ENCODE measurements at regions not wholly inside any gene's neighbourhood (a gene's known extent, or its start where the extent isn't known, plus 50 kb on each side); places are given as distances from the start of the nearest gene placed in this dataset.

DNA sequence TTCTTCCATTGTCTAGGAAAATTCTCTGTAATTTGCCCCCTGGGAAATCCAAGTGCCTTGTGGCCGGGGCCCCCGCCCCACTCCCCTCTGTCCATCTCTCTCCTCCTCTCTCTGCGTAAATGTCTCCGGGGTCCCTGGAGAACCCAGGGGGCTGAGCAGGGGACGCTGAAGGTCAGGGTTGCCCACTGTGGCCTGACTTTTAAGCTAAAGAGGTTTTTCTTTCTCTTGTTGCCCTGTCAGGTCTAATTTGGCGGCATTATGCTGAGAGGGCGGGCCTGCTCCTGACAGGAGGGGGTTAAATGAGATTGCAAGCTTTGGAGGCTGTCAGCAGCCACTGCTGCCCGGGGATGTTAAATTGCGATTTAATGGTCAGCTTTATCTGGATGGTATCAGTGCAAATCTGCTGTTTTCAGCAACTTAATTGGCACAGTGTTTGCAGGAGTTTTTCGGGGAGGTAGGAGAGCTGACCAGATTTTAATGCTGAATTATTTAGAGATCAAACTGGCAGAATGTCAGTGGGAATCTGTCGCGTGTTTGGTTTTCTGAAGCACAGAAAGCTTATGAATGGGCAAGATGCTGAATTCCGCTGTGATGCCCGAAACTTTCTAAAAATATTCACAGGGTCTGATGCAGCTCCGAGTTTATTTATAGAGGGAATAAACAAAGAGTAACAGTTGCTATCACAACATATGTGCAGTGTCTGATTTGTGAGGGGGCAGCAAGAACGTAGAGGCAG lies 93.2 kb upstream of the SOX1 start:
- no peak for DNase-seq

DNA sequence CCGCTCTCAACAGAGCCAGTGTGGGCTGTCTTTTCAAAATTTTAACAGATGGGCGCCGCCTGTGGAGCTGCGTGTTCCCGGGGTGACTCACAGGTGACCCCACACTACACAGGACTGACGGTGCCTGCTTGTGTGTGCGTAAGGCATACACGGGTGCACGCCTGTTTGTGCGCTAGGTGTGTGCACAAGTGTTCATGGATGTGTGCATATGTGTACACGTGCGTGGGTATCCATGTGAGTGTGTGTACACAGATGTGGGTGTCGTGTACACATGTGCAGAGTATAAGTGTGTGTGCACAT lies 92.7 kb upstream of the SOX1 start:
- no peak for DNase-seq

DNA sequence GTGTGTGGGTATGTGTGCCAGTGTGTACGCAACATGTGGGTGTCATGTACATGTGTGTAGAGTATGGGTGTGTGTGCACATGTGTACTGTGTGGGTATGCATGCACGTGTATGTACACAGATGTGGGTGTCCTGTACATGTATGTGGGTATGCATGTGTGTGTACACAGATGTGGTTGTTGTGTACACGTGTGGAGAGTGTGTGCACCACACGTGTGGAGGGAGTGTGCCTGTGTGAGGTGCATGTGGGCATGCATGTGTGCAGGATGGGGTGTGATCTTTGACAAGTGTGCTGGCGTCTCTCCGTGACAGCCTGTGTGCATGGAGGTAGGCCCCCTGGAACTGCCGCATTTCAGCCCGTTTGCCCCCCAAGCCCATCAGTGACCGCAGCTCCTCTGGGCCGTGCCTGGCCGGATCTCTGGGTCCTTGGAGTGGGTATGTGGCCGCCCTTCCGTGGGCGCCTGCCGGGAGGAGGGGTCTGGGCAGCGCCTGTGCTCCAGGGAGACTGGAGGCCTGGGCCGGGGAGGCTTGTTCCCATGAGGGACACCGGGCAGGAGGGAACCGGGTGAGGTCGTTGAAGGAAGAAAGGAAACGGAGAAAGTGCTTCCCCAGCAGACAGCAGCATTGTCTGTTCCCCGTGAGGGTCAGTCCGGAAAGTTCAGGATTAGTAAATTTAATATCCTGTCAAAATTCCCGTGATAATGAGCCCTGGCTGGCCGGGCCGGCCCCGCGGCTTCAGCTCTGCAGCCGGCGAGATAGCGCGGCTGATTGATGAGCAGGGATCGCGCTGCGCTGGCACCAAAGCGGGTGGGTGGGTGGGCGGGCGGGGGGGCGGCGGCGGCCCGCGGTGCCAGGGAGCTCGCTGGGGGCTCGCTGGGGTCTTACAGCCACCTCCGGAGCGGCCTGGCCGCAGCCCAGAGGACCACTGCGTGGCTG lies 91.1 kb upstream of the SOX1 start:
- DNase-seq = no peak

DNA sequence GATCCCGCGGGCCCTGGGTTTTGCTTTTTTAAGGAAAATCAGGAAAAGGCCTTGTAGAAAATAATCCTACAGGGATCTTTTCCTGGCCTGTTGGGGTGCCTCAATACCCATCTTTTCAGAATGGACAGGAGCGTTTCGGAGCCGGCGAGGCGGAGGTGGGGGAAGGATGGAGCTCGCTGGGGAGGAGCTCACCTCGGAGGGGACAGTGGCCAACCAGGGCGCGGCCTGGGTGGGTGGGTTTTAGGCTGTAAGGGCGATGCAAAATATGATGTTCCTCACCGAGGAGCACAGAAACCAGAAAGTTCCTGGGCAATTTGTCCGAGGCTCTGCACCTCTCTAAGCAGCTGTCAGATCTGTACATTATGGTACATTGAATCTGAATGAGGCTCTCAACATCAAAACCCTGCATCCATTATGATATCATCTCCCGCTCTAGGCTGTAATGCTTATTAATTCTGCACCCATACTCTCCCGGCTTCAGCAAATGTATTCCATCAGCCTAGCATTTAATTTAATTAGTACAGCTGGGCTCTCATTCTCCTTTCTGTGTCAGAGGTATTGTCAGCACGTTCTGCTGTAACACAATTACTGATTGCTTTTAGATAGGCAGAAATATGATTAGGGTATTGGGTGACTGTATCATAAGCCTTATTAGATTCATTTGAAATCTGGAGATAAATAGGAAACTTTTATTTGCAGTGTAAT lies 90.3 kb upstream of the SOX1 start:
- no peak for DNase-seq

DNA sequence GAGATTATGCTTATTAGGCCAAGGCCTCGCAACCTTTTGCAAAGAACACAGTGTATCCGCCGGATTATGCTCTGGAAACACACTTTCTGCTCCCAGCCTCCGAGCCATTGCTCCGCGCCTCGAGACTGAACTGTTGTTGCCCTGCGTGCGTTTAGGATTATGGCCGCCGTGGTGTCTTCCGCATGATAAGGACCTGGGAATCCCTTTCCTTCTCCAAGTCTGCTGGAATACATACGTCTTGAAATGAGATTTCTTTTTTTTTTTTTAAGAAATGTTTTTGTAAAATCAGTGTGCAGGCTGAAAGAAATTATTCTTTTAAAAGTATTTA lies 89.8 kb upstream of the SOX1 start:
- no peak for DNase-seq

DNA sequence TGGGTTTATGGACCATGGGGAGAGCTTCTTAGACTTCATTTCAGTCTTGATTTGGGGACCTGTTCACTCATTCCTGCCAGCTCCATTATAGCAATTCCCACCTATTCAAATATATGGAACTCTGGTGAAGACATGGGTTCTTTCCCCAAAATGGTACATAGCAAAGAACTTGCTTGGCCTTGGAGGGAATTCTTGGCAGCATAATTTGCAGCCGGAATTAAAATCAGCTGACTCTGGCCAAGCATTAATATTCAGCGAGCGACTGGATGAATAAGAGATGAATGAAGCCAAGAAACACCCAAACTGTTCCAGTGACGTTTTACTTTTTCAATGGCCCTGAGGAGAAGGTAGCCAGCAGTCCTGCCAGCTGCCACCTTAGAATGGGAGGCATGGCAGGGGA lies 88.4 kb upstream of the SOX1 start:
- no peak for DNase-seq

DNA sequence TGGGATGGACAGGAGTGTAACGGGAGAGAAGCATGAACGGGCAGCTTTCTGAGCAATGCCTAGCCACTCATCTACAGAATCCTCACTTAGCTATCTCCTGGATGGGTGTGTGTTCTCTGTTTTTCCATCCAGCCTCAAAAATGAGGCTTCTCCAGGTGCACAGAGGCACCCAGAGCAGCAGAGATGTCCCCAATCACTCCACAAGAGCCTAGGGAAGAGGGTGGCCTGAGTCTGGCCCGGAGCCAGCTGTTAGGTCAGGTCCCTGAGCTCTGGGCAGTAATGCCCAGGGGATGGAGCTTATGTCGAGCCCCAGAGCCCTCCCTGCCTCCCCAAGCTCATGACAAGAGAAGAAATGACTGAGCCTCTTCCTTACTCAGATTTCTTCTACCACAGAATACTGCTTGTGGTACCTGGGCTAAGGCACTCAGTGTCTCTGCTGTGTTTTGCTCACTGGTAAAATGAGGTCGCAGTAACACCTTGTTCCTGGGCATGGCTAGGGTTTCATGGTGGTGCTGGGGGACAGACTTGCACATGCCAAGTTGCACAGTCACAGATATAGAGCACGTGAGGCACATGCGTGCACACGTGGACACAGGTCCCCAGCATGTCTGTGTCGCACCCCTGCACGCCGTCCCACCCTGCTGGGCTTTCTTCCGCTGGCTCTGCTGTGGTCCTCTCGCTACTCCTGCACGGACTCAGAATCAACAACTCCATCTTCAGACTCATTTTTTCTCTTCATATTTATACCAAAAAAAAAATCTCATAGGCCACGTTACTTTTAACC lies 86.6 kb upstream of the SOX1 start:
- DNase-seq = no peak

DNA sequence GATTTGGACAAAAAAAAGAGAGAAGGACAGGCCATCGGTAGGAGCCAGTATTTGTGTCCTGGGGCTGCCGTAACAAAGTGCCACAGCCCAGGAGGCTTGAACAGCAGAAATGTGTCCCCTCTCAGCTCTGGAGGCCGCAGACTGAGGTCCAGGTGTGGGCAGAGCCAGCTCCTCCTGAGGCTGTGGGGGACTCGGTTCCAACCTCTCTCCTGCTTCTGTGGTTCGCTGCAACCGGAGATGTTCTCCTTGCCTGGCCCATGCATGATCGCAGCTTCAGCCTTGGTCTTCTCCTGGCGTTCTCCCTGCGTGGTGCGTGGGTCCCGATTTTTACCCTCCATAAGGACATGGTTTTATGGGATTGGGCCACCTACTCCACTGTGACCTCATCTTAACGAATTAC lies 85.9 kb upstream of the SOX1 start:
- DNase-seq = no peak

DNA sequence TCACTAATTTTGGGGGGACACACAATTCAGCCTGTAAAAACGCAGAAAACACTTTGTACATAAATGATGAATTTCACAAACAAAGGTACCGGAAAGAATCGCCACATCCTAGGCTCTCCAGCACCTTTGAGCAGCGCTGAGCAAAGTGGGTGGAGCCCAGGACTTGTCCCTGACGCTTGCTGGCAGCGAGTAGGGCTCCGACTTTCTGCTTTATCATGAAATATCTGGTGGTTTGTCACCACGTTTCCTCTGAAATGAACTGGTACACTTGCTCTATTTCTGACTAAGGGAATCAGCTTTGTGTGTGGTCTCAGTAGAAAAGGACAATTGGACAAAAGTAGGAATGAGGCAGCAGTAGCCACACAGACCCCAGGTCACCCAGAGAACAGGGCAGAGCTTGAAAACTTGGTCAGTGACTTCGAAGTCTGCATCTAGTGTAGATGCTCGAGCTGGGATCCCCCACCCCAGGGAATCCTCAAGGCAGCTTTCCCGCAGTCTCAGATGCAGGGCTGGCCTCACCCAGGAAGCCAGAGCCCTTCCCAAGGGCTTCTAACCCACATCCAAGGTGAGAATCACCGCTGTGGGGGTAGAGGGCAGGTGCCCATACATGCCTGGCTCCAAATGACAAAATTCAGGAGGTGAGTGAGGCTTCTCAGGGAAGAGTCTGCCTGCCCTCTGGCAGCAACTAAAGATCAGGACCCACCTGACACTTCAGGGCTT lies 85.3 kb upstream of the SOX1 start:
- DNase-seq = no peak

DNA sequence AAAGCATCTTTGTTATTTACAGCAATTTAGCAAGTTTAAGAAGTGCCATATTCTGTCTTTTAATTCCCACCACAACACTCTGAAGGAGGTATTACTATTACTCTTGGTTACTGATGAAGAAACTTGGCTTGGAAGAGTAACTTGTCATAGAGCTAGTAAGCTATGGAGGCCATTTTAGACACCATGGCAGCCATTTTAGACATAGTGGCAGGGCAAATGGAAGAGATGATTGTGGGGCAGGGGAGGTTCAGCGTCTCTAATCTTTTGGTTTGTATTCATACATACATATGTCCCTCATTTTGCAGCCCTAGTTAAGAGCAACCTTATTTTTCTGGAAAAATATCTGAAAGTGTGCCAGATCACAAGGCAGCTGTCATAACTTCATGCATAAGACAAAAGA lies 82.6 kb upstream of the SOX1 start:
- DNase-seq = no peak

DNA sequence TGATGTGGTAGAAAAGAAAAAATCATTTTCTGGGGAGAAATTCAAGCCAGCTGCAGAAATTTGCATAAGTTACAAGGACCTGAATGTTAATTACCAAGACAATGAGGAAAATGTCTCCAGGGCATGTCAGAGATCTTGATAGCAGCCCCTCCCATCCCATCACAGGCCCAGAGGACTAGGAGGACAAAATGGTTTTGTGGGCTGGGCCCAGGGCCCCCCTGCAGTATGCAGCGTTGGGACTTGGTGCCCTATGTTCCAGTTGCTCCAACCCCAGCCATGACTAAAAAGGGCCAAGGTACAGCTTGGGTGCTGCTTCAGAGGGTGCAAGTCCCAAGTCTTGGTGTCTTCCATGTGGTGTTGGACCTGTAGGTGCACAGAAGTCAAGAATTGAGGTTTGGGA lies 76.6 kb upstream of the SOX1 start:
- DNase-seq = no peak

DNA sequence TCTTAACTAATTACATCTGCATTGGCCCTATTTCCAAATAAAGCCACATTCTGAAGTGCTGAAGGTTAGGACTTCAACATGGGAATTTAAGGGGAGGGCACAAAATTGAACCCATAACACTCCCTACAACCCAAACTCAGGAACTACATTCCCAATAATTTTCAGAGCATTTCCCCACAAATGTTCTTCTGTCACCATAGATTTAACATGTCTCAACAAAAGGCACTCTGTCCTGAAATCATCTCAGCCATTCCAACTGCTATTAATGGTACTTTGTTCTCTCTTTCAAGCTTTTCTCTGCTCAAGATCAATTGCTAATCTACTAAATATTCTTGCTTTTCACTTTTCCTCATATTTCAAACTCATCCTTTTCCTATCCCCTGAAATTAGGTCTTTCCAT lies 74.0 kb upstream of the SOX1 start:
- no peak for DNase-seq

DNA sequence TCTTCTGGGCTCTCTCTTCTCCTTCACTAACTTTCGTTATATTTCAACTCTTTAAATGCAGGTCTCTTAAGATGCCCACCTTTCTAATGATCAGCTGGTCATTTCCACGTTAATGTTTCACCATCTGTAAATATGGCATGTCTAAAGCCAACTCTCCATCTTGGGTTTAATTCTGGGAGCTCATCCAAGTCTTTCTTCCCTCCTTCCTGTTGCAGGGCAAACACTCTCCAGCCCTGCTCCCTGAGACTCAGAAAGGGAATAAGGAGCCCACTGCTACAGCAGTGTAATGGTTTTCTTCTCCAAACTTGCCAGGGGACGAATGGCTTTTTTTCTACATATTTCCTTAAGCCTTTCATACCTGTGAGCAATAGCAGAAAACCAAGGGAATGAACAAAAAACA lies 73.3 kb upstream of the SOX1 start:
- DNase-seq = no peak

DNA sequence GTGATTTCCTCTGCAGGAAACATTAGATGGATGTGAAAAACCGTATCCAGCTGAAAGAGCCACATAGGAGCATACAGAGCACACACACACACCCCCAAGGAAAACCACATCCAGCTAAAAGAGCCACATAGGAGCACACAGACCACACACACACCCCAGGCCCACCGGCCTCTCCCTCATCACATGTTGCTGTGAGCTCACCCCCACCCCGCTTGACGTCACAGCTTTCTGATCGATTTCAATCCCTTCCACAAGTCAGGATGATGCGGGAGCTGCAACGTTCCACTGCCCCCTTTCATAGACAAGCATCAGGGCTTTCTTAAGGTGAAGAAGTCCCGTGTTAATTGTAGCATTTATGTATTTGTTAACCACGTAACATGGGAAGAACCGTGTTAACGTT lies 72.4 kb upstream of the SOX1 start:
- DNase-seq = no peak

DNA sequence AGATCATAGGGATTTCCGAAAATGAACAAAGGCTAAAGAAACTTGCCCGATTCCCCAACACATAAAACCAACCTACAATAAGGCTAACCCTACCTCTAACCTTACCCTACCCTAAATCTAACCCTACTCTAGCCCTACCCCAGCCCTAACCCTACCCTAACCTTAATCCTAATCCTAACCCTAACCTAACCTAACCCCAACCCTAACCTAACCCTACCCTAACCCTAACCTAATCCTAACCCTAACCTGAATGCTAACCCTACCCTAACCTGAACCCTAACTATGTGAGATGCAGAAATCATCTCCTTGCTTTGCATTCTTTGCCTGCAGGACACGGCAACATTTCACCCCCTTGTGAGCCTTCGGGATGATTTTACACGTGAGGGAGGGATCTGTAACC lies 67.6 kb upstream of the SOX1 start:
- DNase-seq = no peak

DNA sequence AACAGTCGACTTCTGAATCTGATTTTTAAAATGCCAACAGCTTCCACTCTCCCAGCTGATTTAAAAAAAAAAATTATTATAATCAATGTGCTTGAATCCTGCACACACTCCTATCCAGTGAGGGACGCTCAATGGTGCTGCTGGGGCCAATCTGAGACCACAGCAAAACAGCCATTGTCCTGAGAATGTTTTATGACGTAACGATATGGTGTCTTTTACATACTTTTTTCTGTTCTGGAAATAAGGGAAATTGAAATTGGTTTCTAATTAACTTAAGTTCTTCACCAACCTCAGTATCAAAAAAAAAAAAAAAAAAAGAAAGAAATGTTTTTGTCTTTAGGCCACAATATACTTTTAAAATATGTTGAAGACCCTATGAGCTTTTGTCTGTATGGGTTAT lies 66.1 kb upstream of the SOX1 start:
- no peak for DNase-seq

DNA sequence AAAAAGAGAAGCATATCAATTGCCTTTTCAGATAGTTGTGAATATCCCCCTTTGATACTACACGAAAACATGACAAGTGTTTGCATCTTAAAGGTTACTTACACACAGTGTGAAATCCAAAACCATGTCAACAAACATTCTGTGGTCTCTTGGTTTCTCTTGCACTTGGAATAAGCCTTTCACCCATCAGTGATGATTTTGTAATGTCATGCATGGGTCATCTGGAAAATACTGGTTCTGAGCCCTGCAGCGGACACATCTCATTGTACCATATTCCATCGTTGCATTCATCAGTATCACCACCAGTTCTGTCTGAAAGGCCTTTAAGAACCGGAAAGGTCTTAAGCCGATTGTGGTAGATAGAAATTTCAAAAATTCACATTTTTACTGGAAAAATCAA lies 65.4 kb upstream of the SOX1 start:
- DNase-seq = no peak

DNA sequence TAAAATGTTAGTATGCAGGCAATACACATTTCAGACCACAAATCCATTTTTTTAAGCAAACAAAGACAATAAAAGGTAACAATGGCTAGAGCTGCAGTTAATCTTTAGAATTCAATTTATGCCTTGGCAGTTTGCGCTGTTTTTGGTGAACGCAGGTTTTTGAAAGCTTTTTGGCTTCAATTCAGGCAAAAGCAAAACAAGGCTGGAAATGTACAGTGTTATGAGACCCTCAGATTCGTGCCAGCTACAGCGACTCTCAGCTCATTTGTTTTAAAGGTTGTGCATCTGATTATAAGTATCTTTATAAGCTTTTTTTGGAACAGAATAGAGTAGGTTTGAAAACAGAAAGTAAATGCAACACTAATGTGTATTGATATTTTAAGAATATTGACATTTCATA lies 63.6 kb upstream of the SOX1 start:
- no peak for DNase-seq

DNA sequence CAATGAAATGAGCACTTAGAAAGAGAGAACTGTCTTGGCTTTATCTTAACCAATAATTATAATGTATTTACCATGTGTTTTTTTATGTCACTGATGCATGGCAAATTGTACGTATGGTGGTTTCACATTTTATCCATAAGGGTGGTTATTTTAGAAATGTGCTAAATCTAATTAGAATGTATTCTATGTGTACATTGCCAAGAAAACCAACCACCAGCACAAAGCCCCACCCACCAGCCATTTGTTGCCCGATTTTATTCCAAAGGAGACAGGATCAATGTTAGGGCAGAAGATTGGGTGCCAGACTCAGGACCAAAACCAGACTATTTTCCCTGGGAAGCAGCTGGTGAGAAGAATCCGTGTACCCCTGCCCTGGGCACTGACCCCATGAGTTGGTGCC lies 63.0 kb upstream of the SOX1 start:
- DNase-seq = no peak

DNA sequence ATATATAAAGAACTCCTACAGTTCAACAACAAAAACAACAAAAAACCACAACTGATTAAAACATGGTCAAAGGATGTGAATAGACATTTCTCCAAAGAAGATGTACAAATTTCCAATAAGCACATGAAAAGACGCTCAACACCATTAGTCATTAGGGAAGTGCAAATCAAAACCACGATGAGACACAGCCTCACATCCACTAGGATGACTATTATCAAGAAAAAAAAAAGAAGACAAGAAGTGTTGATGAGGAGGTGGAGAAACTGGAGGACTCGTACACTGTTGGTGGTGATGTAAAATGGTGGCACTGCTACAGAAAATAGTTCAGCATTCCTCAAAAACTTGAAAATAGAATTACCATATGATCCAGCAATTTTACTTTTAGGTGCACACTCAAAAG lies 61.0 kb upstream of the SOX1 start:
- DNase-seq = no peak

DNA sequence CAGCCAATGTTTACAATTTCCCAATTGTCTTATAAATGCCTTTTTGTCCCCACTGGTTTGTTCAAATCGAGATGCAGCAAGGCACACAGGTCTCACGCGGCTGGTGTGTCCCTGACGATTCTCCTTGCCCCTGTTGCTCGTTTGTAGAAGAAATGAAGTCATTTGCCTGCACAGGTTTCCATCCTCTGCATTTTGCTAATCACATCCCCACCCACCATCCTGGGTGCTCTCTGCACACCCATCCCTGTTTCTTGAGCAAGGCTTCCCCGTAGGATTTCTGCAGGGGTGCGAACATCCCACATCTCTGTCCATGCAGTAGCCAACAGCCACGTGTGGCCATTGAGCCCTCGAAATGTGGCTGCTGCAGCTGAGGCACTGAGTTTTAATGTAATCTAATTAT lies 59.8 kb upstream of the SOX1 start:
- no peak for DNase-seq

DNA sequence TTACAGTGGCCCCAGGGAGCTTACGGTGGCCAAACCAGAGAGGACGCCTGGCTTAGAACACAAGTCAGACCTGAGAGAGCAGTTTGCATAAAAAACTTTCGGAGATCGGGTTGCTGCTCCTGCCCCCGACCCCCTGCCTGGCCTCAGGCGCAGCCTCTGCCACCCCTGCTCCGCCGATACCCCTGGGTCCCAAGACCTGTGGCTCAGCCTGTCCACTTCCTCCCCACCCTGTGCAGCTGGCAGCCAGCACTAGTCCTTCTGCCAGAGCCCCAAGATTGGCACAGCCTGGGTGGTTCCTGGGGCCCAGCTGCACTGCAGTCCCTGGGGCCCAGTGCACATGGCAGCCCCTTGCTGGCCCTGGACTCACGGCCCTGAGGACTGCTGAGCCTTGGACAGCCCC lies 56.2 kb upstream of the SOX1 start:
- DNase-seq = no peak
